ENCODE measurements at regions not wholly inside any gene's neighbourhood (a gene's known extent, or its start where the extent isn't known, plus 50 kb on each side); places are given as distances from the start of the nearest gene placed in this dataset.
"Not testable (repeated sequence)": the region's sequence is repeated elsewhere in the genome, so short reads cannot be mapped to it uniquely, and the experiment has no call there.

GRCh38 chr5:157971571-157972216, 112.7 kb upstream of the CLINT1 start:
- DNase-seq (ENCODE audit: low spot score) = no peak

- not testable (repeated sequence) for DNase-seq (ENCODE audit: low spot score)
Measured at GRCh38 chr5:157968570-157968969, 109.6 kb upstream of the CLINT1 start.

GRCh38 chr5:157965989-157966388, 107.0 kb upstream of the CLINT1 start:
- DNase-seq (ENCODE audit: low spot score) = no peak

DNA sequence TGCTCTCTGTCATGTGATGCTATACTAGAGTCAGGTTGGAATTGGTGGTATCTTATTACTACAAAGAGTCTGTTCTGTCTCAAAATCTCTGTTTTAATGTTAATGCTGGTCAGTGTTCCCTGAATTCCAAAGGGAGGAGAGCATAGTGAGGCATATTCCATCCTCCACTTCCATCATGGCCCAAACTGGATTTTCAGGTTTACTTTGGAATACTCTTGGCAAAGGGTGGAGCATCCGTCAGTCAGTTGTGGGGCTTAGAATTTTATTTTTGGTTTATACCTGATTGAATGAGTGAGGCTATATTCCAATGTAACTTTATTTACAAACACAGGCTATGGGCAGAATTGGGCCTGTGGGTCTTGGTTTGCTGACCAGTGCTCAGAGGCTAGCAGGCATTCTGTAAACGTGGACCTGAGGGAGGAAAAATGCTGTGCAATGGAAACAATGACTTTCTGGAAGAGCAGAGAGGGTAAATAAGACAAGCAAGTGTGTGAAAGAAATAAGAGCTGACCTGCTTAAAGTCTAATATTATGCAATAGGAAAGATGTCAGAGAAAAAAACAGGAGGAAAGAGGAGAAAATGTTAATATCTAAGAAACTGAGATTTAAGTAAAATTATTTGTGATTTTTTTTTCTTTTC, 106.2 kb upstream of the CLINT1 start:
- no peak for DNase-seq (ENCODE audit: low spot score)

GRCh38 chr5:157963761-157964160, 104.8 kb upstream of the CLINT1 start:
- no peak for DNase-seq (ENCODE audit: low spot score)

- no peak for DNase-seq (ENCODE audit: low spot score)
Measured at GRCh38 chr5:157963244-157963643, 104.3 kb upstream of the CLINT1 start.

DNA sequence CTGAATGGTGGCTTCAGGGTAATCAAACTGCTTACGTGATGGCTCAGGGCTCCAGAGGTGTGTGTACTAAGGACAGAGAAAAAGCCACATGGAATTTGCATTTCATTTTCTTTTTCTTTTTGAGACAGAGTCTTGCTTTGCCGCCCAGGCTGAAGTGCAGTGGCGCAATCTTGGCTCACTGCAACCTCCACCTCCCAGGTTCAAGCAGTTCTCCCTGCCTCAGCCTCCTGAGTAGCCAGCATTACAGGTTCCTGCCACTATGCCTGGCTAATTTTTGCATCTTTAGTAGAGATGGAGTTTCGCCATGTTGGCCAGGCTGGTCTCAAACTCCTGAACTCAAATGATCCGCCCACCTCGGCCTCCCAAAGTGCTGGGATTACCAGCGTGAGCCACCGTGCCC, 103.7 kb upstream of the CLINT1 start:
- not testable (repeated sequence) for DNase-seq (ENCODE audit: low spot score)

- no peak for DNase-seq (ENCODE audit: low spot score)
Measured at GRCh38 chr5:157961896-157962590, 103.1 kb upstream of the CLINT1 start.

DNA sequence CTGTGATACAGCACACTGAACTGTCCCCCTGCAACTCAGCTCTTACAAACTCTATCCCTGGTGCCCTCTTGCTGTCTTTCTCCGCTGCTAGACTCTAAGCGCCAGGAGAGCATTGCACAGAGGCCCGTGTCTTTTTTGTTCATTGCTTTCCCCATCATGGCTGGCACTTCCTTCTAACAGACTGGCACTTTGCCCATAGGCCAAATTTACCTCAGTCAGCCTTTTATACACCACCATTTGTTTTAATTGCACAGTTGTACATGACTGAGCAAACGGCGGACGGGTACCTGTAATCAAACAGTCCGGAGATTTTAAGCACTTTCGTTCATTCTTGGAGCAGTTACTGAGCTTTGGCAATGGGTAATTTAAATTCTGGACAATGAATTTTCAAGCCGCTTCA, 102.2 kb upstream of the CLINT1 start:
- DNase-seq (ENCODE audit: low spot score) = no peak

DNA sequence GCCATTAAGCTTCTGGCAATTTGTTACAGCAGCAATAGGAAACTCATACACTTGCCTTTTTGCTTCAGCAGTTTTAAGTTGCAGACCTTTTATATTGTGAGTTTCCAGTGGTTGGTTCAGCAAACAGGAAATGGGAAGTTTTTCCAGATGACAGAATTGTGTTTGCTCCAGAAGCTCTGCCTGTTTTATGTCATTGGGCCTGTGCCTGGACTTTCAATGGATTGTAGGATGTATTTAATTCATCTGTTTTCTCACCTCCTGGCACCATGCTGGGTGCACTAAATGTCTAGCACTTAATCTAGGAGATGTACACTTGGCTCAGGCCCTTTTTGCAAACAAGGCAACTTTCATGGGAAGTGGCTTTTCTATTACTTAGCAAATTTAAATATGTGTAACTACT, 100.4 kb upstream of the CLINT1 start:
- DNase-seq (ENCODE audit: low spot score) = no peak

GRCh38 chr5:157956271-157956885, 97.4 kb upstream of the CLINT1 start:
- no peak for DNase-seq (ENCODE audit: low spot score)

DNA sequence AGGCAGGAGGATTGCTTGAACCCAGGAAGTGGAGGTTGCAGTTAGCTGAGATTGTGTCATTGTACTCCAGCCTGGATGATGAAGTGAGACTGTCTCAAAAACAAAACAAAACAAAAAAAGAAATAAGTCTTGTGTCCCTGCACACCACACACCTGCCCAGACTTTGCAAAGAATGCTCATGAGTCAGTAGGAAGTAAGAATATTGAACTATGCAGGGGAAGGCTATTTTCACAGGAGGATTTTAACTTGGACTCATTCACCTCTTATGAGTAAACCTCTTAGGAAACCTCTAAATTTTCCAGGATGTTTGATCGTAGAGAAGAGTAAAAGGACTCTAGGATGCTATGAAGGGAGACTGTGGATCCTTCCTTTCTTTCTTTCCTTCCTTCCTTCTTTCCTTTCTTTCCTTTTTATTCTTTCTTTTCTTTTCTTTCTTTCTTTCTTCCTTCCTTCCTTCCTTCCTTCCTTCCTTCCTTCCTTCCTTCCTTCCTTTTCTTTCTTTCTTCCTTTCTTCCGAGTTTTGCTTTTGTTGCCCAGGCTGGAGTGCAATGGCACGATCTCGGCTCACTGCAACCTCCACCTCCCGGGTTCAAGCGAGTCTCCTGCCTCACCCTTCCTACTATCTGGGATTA, 96.7 kb upstream of the CLINT1 start:
- no peak for DNase-seq (ENCODE audit: low spot score)

GRCh38 chr5:157952374-157952685, 93.4 kb upstream of the CLINT1 start:
- DNase-seq (ENCODE audit: low spot score) = no peak

DNA sequence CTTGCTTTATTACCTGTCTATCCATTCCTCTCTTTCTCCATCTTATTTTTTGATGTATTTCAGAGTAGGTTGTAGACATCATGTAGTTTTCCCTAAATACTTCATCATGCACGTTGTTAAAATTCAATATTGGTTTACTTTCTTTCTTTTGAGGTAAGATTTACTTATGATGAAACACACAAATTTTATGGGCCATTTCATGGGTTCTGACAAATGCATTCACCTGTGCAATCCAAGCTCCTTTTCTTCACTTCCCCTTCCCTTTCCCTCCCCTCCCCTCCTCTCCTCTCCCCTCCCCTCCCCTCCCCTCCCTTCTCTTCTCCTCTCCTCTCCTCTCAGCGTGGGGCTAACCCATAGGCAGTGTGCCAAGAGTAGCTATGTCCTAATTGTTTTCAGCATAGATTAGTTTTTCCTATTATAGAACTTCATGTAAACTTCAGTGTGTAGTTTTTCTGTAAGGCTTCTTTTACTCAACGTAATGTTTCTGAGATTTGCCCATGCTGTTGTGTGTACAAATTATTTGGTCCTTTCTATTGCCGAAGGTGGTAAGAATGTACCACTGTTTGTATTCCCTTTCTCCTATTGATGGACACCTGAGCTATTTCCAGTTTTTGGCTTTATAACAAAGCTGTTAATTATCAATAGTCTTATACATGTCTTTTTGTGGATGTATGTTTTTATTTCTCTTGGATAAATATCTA, 92.9 kb upstream of the CLINT1 start:
- DNase-seq (ENCODE audit: low spot score) = no peak

DNA sequence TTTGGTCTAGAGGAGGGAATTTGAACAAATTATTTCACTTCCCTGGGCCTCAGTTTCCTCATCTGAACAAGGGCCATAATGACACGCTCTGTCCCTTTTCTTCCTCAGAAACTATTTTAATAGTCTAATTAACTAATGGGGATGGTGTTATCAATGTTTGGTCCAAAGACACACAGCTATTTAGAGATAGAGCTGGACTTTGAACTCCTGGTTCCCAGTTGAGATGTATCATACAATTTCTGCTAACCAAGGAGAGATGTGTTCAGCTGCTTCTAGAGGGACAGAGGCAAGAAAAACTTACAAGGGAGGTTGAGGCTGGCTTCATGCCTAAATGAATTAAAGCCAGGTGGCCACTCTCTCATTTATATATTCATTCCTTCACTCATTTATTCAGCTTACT, 90.6 kb upstream of the CLINT1 start:
- DNase-seq (ENCODE audit: low spot score) = no peak

DNA sequence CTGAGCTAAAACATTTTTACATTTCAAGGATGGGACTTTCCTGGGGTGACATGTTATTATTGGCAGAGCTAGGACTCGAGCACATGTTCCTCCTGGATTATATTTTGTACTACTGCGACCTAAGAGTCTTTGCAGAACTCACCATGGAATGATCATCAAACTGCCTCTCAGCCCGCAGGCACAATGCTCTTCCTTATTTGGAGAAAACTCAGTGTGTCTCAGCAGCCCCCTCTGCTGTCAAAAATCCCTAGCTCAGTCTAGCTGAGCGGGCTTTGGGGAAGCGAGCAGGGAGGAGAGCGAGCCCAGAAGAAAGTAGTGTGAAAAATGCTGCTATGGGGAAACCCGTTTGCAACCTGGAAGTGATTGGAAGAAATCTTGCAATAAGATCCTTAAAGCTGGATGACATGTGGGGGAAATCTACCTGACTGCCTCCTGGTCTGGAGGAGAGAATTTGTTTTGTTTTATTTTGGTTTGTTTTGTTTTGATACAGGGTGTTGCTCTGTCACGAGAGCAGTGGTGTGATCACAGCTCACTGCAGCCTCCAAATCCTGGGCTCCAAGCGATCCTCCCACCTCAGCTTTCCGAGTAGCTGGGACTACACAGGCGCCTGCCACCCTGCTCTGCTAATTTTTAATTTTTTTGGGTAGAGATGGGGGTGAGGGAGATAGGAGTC, 89.9 kb upstream of the CLINT1 start:
- peak; percentile 82 for DNase-seq (ENCODE audit: low spot score)

DNA sequence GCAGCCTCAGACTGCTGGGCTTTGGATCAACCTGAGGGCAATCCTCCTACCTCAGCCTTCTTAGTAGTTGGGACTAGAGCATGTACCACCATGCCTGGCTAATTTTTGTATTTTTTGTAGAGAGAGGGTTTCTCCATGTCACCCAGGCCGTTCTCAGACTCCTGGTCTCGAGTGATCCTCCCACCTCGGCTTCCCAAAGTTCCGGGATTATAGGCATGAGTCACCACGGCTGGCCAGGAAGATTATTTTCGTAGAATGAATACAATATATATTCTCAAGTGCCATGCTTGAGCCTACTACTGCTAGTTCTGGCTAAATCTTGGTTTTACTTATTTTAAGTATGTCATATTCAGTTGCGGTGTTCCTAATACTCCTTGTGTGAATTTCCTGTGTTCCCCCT, 88.2 kb upstream of the CLINT1 start:
- no peak for DNase-seq (ENCODE audit: low spot score)

GRCh38 chr5:157945822-157946221, 86.9 kb upstream of the CLINT1 start:
- DNase-seq (ENCODE audit: low spot score) = not testable (repeated sequence)

- DNase-seq (ENCODE audit: low spot score) = no peak
Measured at GRCh38 chr5:157944938-157945337, 86.0 kb upstream of the CLINT1 start.

GRCh38 chr5:157944077-157944633, 85.2 kb upstream of the CLINT1 start:
- DNase-seq (ENCODE audit: low spot score) = no peak

DNA sequence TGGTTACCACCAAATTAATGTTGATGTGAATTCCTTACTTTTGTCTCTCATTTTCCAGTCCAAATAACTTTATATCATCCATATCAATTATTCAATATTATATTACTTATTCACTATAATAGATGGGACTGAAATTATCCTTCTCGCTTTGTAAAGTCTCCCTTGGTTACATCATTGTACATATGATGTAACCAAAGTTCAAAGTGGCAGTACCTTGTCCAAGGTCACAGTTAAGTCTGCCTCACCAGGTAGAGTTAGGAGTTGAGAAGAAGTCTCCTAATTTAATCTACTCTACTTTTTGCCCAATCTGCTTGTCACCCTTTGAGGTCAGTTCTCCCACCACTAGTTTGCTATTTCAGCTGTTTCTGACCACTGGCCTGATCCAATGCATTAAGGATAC, 83.7 kb upstream of the CLINT1 start:
- DNase-seq (ENCODE audit: low spot score) = no peak

Measured in D341Med (cell line).